Activated CD4-positive, alpha-beta T cell treated with anti-CD3 and anti-CD28 coated beads, Interleukin-2, Interleukin-6, amounts not matched to agents 100 ng/mL and 50 ng/mL, durations not matched to agents 16 hours and 8 hours (primary cell): ENCODE measurements at regions not wholly inside any gene's neighbourhood (a gene's known extent, or its start where the extent isn't known, plus 50 kb on each side); places are given as distances from the start of the nearest gene placed in this dataset.

Experiments
- DNase-seq: peaks from one replicate; pipeline ENCODE4 v3.0.0-alpha.2; 2020

DNA sequence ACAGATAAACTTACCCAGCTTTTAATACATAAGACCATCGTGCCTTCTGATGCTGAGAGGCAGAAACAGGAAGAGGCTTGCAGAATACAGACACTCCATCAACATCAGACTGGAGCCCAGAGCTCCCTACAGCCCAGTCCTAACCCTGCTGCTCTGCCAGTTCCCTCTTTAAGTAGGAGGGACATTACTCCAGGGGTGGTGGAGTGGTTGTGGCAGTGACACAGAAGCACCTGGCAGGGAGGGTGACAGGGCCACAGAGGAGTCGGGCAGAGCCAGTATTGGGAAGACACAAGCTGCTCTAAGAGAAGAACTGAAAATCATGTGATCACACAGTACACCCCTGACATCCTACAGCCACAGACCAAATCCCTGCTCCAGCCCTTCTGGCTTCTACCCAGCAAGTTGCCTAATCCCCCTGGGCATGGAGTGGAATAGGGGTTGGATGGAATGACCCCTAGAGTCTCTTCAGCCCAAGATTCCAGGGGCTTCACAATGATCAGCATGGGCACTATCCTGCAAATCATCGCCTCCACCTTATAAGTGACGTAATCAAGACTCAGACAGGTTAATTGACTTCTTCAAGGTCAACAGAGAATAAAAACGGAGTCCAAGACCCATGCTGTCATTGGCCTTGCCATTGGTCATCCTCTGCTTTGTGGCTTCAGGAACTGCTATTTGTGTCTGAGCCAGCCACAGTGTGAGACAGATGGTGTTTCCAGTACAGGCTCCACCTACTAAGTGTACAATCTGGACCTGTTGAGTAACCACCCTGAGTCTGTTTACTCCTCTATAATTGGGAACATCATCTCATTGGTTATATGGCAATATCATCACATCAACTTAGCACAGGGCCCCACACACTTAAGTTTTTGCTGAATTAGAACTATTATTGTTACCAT is 61.1 kb upstream of the ZMIZ1 start:
- no peak for DNase-seq

DNA sequence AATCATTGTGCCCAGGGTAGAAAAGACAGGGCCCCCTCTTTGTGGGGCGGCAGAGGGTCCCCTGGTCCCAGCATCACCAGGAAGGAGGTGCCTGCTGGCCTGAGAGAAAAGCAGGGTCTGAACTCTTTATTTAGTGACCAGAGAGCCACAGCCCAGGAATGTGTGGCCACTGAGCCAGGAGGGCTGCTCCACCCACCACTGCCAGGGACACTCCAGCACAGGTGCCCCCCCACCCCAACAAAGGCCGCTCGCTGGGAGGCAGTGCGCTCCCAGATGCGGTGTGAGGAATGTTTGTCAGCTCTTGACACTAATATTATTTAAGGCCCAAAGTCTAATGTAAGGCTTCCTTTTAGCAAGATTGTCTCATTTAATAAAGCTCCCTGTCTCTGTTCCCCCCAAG is 59.6 kb upstream of the ZMIZ1 start:
- DNase-seq = no peak

DNA sequence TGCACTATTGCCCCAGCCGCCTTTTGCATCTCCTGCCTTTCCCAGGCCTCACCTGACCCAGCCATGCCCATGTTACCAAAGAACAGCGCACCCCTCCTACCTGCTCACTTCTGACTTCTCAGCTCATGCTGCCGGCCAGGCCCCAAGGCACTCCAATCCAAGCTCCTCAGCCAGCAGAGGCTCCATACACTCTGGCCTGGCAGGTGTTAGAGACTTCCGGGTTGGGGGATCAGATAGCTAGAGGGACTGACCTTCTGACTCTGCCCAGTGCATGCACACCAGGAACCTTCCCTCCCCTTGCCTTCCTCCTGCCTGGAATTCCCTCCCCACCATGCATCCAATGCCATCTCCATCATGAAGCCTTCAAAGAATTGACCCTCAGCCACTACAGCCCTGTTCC is 56.2 kb upstream of the ZMIZ1 start:
- DNase-seq = no peak

DNA sequence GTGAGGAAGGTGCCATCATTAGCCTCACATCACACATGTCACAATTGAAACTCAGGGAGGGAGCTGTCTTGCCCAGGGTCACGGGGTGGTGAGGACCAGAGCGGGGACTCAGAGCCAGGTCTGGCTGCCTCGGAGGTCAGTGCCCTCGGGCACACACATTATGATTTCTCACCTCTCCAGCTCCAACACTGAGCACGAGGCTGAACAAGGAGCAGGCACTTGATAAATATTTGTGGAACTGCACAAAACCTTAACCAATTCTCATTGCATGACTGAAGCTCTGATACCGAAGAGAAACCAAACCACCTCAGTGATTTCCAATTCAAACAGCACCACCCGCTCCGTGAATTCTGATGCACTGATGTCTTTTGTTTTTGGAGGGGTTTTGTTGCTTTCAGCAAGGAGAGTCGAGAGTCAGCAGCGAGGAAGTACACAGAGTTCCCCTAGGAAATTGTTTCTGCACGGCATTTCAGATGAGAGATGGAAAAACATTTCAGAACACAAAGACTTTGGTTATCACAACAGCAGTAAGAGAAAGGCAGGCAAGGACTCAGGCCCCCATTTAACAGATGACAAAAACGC is 55.3 kb upstream of the ZMIZ1 start:
- no peak for DNase-seq

DNA sequence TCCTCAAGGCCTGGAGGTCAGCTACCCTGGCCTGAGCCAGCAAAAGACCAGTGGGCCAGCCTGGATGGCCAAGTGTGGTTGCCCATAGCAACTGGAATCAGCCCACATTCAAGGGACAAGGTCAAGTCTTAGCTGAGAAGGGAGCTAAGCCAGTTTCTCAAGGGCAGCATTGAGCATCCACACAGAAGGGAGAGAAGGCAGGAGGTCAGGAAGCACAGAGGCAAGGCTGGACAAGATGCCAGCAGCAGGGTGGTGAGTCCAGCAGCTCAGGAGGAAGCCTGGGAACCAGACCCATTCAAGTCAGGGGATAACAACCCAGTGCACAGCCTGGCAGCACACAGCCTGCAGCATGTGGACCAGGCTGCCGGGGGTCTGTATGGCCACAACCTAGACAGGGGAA is 54.0 kb upstream of the ZMIZ1 start:
- DNase-seq = no peak

DNA sequence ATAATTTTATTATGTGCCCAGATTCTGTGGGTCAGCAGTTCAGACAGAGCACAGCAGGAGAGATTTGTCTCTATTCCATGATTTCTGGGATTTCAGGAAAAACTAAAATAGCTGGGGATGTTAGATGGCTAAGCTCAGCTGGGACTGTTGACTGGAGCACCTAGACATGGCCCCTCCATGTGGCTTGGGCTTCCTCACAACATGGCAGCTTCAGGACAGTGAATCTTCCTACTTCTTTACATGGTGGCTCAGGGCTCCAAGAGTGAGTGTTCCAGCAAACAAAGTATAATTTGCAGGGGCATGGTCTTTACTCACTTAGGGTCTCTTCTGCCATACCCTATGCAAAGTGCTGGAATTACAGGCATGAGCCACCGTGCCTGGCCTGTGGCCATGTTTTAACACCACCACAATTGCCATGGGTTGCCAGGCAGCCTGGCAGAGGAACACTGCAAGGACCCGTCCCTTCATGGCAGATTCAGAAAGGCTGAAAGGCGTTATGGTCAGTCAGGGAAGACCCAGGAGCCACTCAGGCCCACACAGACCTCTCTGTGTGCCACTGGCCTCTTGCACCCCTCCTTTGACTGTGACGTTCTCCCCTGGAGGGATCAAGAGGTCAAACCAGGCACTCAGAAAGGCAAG is 50.8 kb upstream of the ZMIZ1 start:
- no peak for DNase-seq

DNA sequence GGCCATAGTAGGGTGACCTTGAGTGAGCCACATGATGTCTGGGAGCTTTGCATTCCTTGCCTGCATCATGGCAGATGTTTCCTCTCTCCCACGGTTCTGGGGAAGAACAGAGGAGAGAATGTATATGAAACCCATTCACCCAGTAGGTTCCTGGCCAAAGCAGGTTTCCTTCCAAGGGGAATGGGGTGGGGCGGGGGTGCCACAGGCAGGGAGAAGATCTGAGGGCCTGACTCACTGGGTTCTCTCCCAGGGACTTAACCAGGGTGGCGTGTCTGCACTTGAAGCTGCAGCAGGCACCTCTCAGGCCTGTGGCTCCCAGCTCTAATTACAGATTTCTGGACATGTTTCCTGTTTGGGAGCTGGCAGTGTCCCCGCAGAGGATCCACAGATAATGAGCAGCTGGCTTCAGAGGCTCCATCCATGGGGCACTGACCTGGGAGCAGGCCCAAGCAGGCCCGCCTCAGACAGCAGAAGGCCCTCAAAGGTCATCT is 50.2 kb upstream of the ZMIZ1 start:
- no peak for DNase-seq
